ENCODE measurements at regions not wholly inside any gene's neighbourhood (a gene's known extent, or its start where the extent isn't known, plus 50 kb on each side); places are given as distances from the start of the nearest gene placed in this dataset.

- TF ChIP-seq POLR2A (IDR thresholded peaks at IDR 0.05) (no peak), CTCF (IDR thresholded peaks at IDR 0.05) (no peak)
These were observed 193.8 kb downstream of the URI1 start for GRCh38 chr19:30135797-30136196.

All from heart left ventricle (tissue), 13 donors.